ENCODE measurements at regions not wholly inside any gene's neighbourhood (a gene's known extent, or its start where the extent isn't known, plus 50 kb on each side); places are given as distances from the start of the nearest gene placed in this dataset.
"Not testable (repeated sequence)": the region's sequence is repeated elsewhere in the genome, so short reads cannot be mapped to it uniquely, and the experiment has no call there.

GRCh38 chr3:4207672-4208071, 95.5 kb upstream of the SETMAR start:
- no peak overlapping the region for H2AFZ ChIP-seq (ENCODE audit: low read depth, low read length)
- no peaks in the 10 kb centered on the region for H3K27me3 Mint-ChIP-seq (ENCODE audit: low read depth, unreplicated experiment)
- FAIRE-seq (no peak), DNase-seq (ENCODE audit: low read depth) (no peak)
- no peak overlapping the region for H3K27ac ChIP-seq (ENCODE audit: low read depth, low read length)
- no peaks in the 10 kb centered on the region for H3K36me3 ChIP-seq (ENCODE audit: insufficient read depth, low read length)
- no peaks in the 10 kb centered on the region for H3K9me3 ChIP-seq (ENCODE audit: insufficient read depth, low read depth, low read length)
- H3K27me3 ChIP-seq (ENCODE audit: insufficient read depth, low read length) = no peaks in the 10 kb centered on the region
- H4K20me1 ChIP-seq (ENCODE audit: insufficient read depth, low read length) = no peaks in the 10 kb centered on the region
- H3K36me3 Mint-ChIP-seq (ENCODE audit: low read depth, unreplicated experiment) = no peaks in the 10 kb centered on the region
- no peak for TF ChIP-seq EZH2 (IDR thresholded peaks at IDR 0.05; ENCODE audit: insufficient read depth, low read length)
- TF ChIP-seq CTCF (IDR thresholded peaks at IDR 0.05; ENCODE audit: insufficient read depth, low read depth, low read length) = no peak
- H3K9me3 Mint-ChIP-seq (ENCODE audit: unreplicated experiment) = peaks cover 4% of the 10 kb centered on the region
- H3K4me2 ChIP-seq (ENCODE audit: low read length) = no peak overlapping the region
- no peak overlapping the region for H3K27ac Mint-ChIP-seq (ENCODE audit: unreplicated experiment)
- no peak overlapping the region for H3K4me3 Mint-ChIP-seq (ENCODE audit: unreplicated experiment)
- no peaks in the 10 kb centered on the region for H3K79me2 ChIP-seq (ENCODE audit: insufficient read depth, low read length)
- H3K4me1 ChIP-seq (ENCODE audit: insufficient read depth, low read length) = no peaks in the 10 kb centered on the region
- no peak overlapping the region for H3K9ac ChIP-seq (ENCODE audit: low read length)
- no peaks in the 10 kb centered on the region for H3K4me1 Mint-ChIP-seq (ENCODE audit: low read depth, unreplicated experiment)
- no peak overlapping the region for H3K4me3 ChIP-seq (ENCODE audit: insufficient read depth, low read depth, low read length)

GRCh38 chr3:4208556-4208955, 94.6 kb upstream of the SETMAR start:
- Histone ChIP-seq H3K4me1 (ENCODE audit: insufficient read depth, low read length) (no peaks in the 10 kb centered on the region), H3K79me2 (ENCODE audit: insufficient read depth, low read length) (no peaks in the 10 kb centered on the region), H3K27me3 (ENCODE audit: insufficient read depth, low read length) (no peaks in the 10 kb centered on the region), H3K4me2 (ENCODE audit: low read length) (no peak overlapping the region), H4K20me1 (ENCODE audit: insufficient read depth, low read length) (no peaks in the 10 kb centered on the region), H3K27ac (ENCODE audit: low read depth, low read length) (no peak overlapping the region), H3K36me3 (ENCODE audit: insufficient read depth, low read length) (no peaks in the 10 kb centered on the region), H3K9ac (ENCODE audit: low read length) (no peak overlapping the region), H3K4me3 (ENCODE audit: insufficient read depth, low read depth, low read length) (no peak overlapping the region), H3K9me3 (ENCODE audit: insufficient read depth, low read depth, low read length) (no peaks in the 10 kb centered on the region), H2AFZ (ENCODE audit: low read depth, low read length) (no peak overlapping the region)
- Mint-ChIP-seq H3K4me3 (ENCODE audit: unreplicated experiment) (no peak overlapping the region), H3K27ac (ENCODE audit: unreplicated experiment) (no peak overlapping the region), H3K4me1 (ENCODE audit: low read depth, unreplicated experiment) (no peaks in the 10 kb centered on the region), H3K36me3 (ENCODE audit: low read depth, unreplicated experiment) (no peaks in the 10 kb centered on the region), H3K9me3 (ENCODE audit: unreplicated experiment) (peaks cover 7% of the 10 kb centered on the region), H3K27me3 (ENCODE audit: low read depth, unreplicated experiment) (no peaks in the 10 kb centered on the region)
- no peak for TF ChIP-seq CTCF (IDR thresholded peaks at IDR 0.05; ENCODE audit: insufficient read depth, low read depth, low read length)
- no peak for TF ChIP-seq EZH2 (IDR thresholded peaks at IDR 0.05; ENCODE audit: insufficient read depth, low read length)
- DNase-seq (ENCODE audit: low read depth) (no peak), FAIRE-seq (no peak)

- Histone ChIP-seq H3K9me3 (ENCODE audit: insufficient read depth, low read depth, low read length) (no peaks in the 10 kb centered on the region), H3K4me2 (ENCODE audit: low read length) (no peak overlapping the region), H3K27ac (ENCODE audit: low read depth, low read length) (no peak overlapping the region), H3K79me2 (ENCODE audit: insufficient read depth, low read length) (no peaks in the 10 kb centered on the region), H4K20me1 (ENCODE audit: insufficient read depth, low read length) (no peaks in the 10 kb centered on the region), H2AFZ (ENCODE audit: low read depth, low read length) (no peak overlapping the region), H3K4me3 (ENCODE audit: insufficient read depth, low read depth, low read length) (no peak overlapping the region), H3K4me1 (ENCODE audit: insufficient read depth, low read length) (no peaks in the 10 kb centered on the region), H3K27me3 (ENCODE audit: insufficient read depth, low read length) (no peaks in the 10 kb centered on the region), H3K36me3 (ENCODE audit: insufficient read depth, low read length) (no peaks in the 10 kb centered on the region), H3K9ac (ENCODE audit: low read length) (no peak overlapping the region)
- Mint-ChIP-seq H3K27ac (ENCODE audit: unreplicated experiment) (no peak overlapping the region), H3K27me3 (ENCODE audit: low read depth, unreplicated experiment) (no peaks in the 10 kb centered on the region), H3K4me3 (ENCODE audit: unreplicated experiment) (no peak overlapping the region), H3K9me3 (ENCODE audit: unreplicated experiment) (peaks cover 13% of the 10 kb centered on the region), H3K4me1 (ENCODE audit: low read depth, unreplicated experiment) (no peaks in the 10 kb centered on the region), H3K36me3 (ENCODE audit: low read depth, unreplicated experiment) (no peaks in the 10 kb centered on the region)
- TF ChIP-seq EZH2 (IDR thresholded peaks at IDR 0.05; ENCODE audit: insufficient read depth, low read length) (no peak), CTCF (IDR thresholded peaks at IDR 0.05; ENCODE audit: insufficient read depth, low read depth, low read length) (no peak)
- FAIRE-seq = no peak
- DNase-seq (ENCODE audit: low read depth) = no peak
Measured at GRCh38 chr3:4211610-4212009, 91.6 kb upstream of the SETMAR start.

GRCh38 chr3:4213420-4213819, 89.7 kb upstream of the SETMAR start:
- H3K4me1 Mint-ChIP-seq (ENCODE audit: low read depth, unreplicated experiment); H3K4me3 Mint-ChIP-seq (ENCODE audit: unreplicated experiment); H3K9ac ChIP-seq (ENCODE audit: low read length); H3K36me3 ChIP-seq (ENCODE audit: insufficient read depth, low read length); H2AFZ ChIP-seq (ENCODE audit: low read depth, low read length); H3K27ac ChIP-seq (ENCODE audit: low read depth, low read length); H3K27me3 Mint-ChIP-seq (ENCODE audit: low read depth, unreplicated experiment); H3K36me3 Mint-ChIP-seq (ENCODE audit: low read depth, unreplicated experiment); H3K27ac Mint-ChIP-seq (ENCODE audit: unreplicated experiment); DNase-seq (ENCODE audit: low read depth); H3K4me2 ChIP-seq (ENCODE audit: low read length); FAIRE-seq; H3K4me3 ChIP-seq (ENCODE audit: insufficient read depth, low read depth, low read length); H3K9me3 ChIP-seq (ENCODE audit: insufficient read depth, low read depth, low read length); H4K20me1 ChIP-seq (ENCODE audit: insufficient read depth, low read length); H3K79me2 ChIP-seq (ENCODE audit: insufficient read depth, low read length); H3K4me1 ChIP-seq (ENCODE audit: insufficient read depth, low read length); H3K27me3 ChIP-seq (ENCODE audit: insufficient read depth, low read length): not testable (repeated sequence)
- peaks cover 10% of the 10 kb centered on the region for H3K9me3 Mint-ChIP-seq (ENCODE audit: unreplicated experiment)

Data from astrocyte (in vitro differentiated cells and primary cell).